Common myeloid progenitor, CD34-positive (primary cell): ENCODE measurements at regions not wholly inside any gene's neighbourhood (a gene's known extent, or its start where the extent isn't known, plus 50 kb on each side); places are given as distances from the start of the nearest gene placed in this dataset.

Source experiments
- CTCF ChIA-PET: fragments of 350-600 bp; sonication (Branson Sonifier 250); formaldehyde crosslinking; loops from one replicate; lab custom pipeline; 2021; ENCODE audit warnings: antibody characterized with exemption; lab: Charles Lee
- POLR2A ChIA-PET: fragments of 350-600 bp; sonication (Branson Sonifier 250); formaldehyde crosslinking; loops from one replicate; lab custom pipeline; 2021; ENCODE audit warnings: antibody characterized with exemption; lab: Charles Lee
- DNase-seq, 3 donors: peaks; one replicate each; pipeline versions ENCODE4 v3.0.0 to v3.0.0-alpha.2; 2013
- H3K27ac ChIP-seq, 2 experiments: 1 replicate in 1 of 2; 2 replicates in 1 of 2; pipeline ENCODE4 v1.7.0; 2013; ENCODE audit warnings: inconsistent platforms in 2 of 2, low read length in 2 of 2, mild to moderate bottlenecking in 2 of 2, low read depth in 1 of 2, moderate library complexity in 1 of 2; ENCODE audit not compliant: severe bottlenecking in 2 of 2, insufficient read depth in 1 of 2, poor library complexity in 1 of 2
- H3K27me3 ChIP-seq, 5 experiments: replicated peaks in 2 of 5; 1 replicate in 3 of 5; 2 replicates in 2 of 5; pipeline versions ENCODE4 v1.6.1 to v1.7.0; 2013; ENCODE audit warnings: low read length in 4 of 5, mild to moderate bottlenecking in 2 of 5, moderate library complexity in 2 of 5, inconsistent platforms in 1 of 5; ENCODE audit not compliant: insufficient read depth in 5 of 5, control insufficient read depth in 4 of 5
- H3K36me3 ChIP-seq, 4 experiments: 1 replicate in 2 of 4; 2 replicates in 2 of 4; pipeline versions ENCODE4 v1.6.1 to v1.7.0; 2013; ENCODE audit warnings: low read length in 3 of 4, control low read depth in 1 of 4, mild to moderate bottlenecking in 1 of 4; ENCODE audit not compliant: control insufficient read depth in 4 of 4, insufficient read depth in 4 of 4
- H3K4me1 ChIP-seq, 4 experiments: 1 replicate in 3 of 4; 2 replicates in 1 of 4; pipeline versions ENCODE4 v1.6.1 to v1.7.1; 2013; ENCODE audit warnings: low read length in 3 of 4, mild to moderate bottlenecking in 3 of 4, control low read depth in 1 of 4, inconsistent platforms in 1 of 4, moderate library complexity in 1 of 4; ENCODE audit not compliant: control insufficient read depth in 4 of 4, insufficient read depth in 4 of 4; ENCODE audit errors: control extremely low read depth in 1 of 4
- H3K4me3 ChIP-seq, 7 experiments: 1 replicate in 4 of 7; 2 replicates in 3 of 7; pipeline versions ENCODE4 v1.5.1 to v1.7.0; 2013; ENCODE audit warnings: mild to moderate bottlenecking in 7 of 7, low read length in 6 of 7, moderate library complexity in 6 of 7, inconsistent platforms in 2 of 7, low read depth in 2 of 7, control low read depth in 1 of 7; ENCODE audit not compliant: insufficient read depth in 4 of 7, control insufficient read depth in 1 of 7; ENCODE audit errors: extremely low read depth in 1 of 7
- H3K9me3 ChIP-seq, 5 experiments: 1 replicate in 4 of 5; 2 replicates in 1 of 5; pipeline versions ENCODE4 v1.6.1 to v1.7.1; 2013; ENCODE audit warnings: low read length in 4 of 5, mild to moderate bottlenecking in 2 of 5, inconsistent platforms in 1 of 5, low read depth in 1 of 5, moderate library complexity in 1 of 5; ENCODE audit not compliant: control insufficient read depth in 4 of 5, insufficient read depth in 2 of 5; ENCODE audit errors: control extremely low read depth in 1 of 5
- WGBS: methylation state at CpG from one replicate; pipeline ENCODE4 v1.1.5; 2013; ENCODE audit not compliant: insufficient coverage; 5-methylcytosine and 5-hydroxymethylcytosine counted together

GRCh38 chr5:108661590-108662219 lies 86.0 kb upstream of the FER start:
- Histone ChIP-seq H3K27me3 (no peaks in the 10 kb centered on the region), H3K36me3 (no peaks in the 10 kb centered on the region), H3K9me3 (no peaks in the 10 kb centered on the region), H3K27ac (no peak overlapping the region), H3K4me1 (peaks cover 0 to 15% (median 7%) of the 10 kb centered on the region in 4 experiments), H3K4me3 (no peak overlapping the region)
- POLR2A ChIA-PET: no interaction called here
- CTCF ChIA-PET: no interaction called here
- WGBS: 94% methylated on average over 2 of the region's 3 CpGs
- no peak for DNase-seq

- no peaks in the 10 kb centered on the region for H3K36me3 ChIP-seq
- 71% methylated on average over 1 of the region's 1 CpG for WGBS
- CTCF ChIA-PET: interaction anchor here (1.1 kb wide), 1 partner anchor 8 kb away, joined by 3 read pairs; no protein-coding TSS in a partner anchor
- POLR2A ChIA-PET: no interaction called here
- no peaks in the 10 kb centered on the region for H3K9me3 ChIP-seq
- peaks cover 0 to 15% (median 7%) of the 10 kb centered on the region in 4 experiments for H3K4me1 ChIP-seq
- DNase-seq: peak in 2 of 3 donors; percentile 17 to 19
- no peak overlapping the region for H3K4me3 ChIP-seq
- H3K27ac ChIP-seq: no peak overlapping the region
- no peaks in the 10 kb centered on the region for H3K27me3 ChIP-seq
Measured at GRCh38 chr5:108661024-108661423, 86.7 kb upstream of the FER start.

GRCh38 chr5:108660291-108660690 lies 87.4 kb upstream of the FER start:
- no peaks in the 10 kb centered on the region for H3K9me3 ChIP-seq
- peak overlapping the region in 1 of 7 experiments; percentile 31 for H3K4me3 ChIP-seq
- no peak overlapping the region for H3K27ac ChIP-seq
- H3K36me3 ChIP-seq: no peaks in the 10 kb centered on the region
- H3K27me3 ChIP-seq: no peaks in the 10 kb centered on the region
- ChIA-PET CTCF (interaction anchor here (1.1 kb wide), 1 partner anchor 9 kb away, joined by 3 read pairs; no protein-coding TSS in a partner anchor), POLR2A (no interaction called here)
- H3K4me1 ChIP-seq: peaks cover 0 to 15% (median 7%) of the 10 kb centered on the region in 4 experiments
- peak in 2 of 3 donors; percentile 45 to 58 for DNase-seq
- 42% methylated on average over 5 of the region's 6 CpGs for WGBS

GRCh38 chr5:108659531-108659930 lies 88.2 kb upstream of the FER start:
- no peak for DNase-seq
- H3K27me3 ChIP-seq: no peaks in the 10 kb centered on the region
- no peak overlapping the region for H3K27ac ChIP-seq
- no peak overlapping the region for H3K4me3 ChIP-seq
- ChIA-PET CTCF (no interaction called here), POLR2A (no interaction called here)
- H3K4me1 ChIP-seq: peaks cover 0 to 15% (median 7%) of the 10 kb centered on the region in 4 experiments
- WGBS: 100% methylated on average over 3 of the region's 3 CpGs
- H3K36me3 ChIP-seq: no peaks in the 10 kb centered on the region
- no peaks in the 10 kb centered on the region for H3K9me3 ChIP-seq

GRCh38 chr5:108655750-108656450 lies 91.8 kb upstream of the FER start:
- ChIA-PET POLR2A (no interaction called here), CTCF (interaction anchor here (0.7 kb wide), 1 partner anchor 812 kb away, joined by 3 read pairs; no protein-coding TSS in a partner anchor)
- Histone ChIP-seq H3K4me1 (peaks cover 0 to 10% (median 6%) of the 10 kb centered on the region in 4 experiments), H3K36me3 (no peaks in the 10 kb centered on the region), H3K27ac (no peak overlapping the region), H3K9me3 (no peaks in the 10 kb centered on the region), H3K4me3 (no peak overlapping the region), H3K27me3 (no peaks in the 10 kb centered on the region)
- 100% methylated on average over 2 of the region's 5 CpGs for WGBS
- no peak for DNase-seq

- WGBS: no CpG with 5 or more reads among the region's 1 CpG
- no peak for DNase-seq
- Histone ChIP-seq H3K9me3 (no peaks in the 10 kb centered on the region), H3K4me1 (peaks cover 0 to 7% (median 0%) of the 10 kb centered on the region in 4 experiments), H3K27ac (no peak overlapping the region), H3K27me3 (no peaks in the 10 kb centered on the region), H3K4me3 (no peak overlapping the region), H3K36me3 (no peaks in the 10 kb centered on the region)
- CTCF ChIA-PET: no interaction called here
- POLR2A ChIA-PET: no interaction called here
Measured at GRCh38 chr5:108654051-108654450, 93.6 kb upstream of the FER start.

GRCh38 chr5:108653201-108653600 lies 94.5 kb upstream of the FER start:
- ChIA-PET CTCF (interaction anchor here (0.8 kb wide), 1 partner anchor 9 kb away, joined by 3 read pairs; no protein-coding TSS in a partner anchor), POLR2A (no interaction called here)
- no CpG with 5 or more reads among the region's 1 CpG for WGBS
- no peak overlapping the region for H3K4me3 ChIP-seq
- peaks cover 0 to under 1% (median 0%) of the 10 kb centered on the region in 5 experiments for H3K9me3 ChIP-seq
- peaks cover 0 to 7% (median 0%) of the 10 kb centered on the region in 4 experiments for H3K4me1 ChIP-seq
- no peaks in the 10 kb centered on the region for H3K27me3 ChIP-seq
- DNase-seq: no peak
- H3K27ac ChIP-seq: no peak overlapping the region
- no peaks in the 10 kb centered on the region for H3K36me3 ChIP-seq
